ENCODE measurements at regions not wholly inside any gene's neighbourhood (a gene's known extent, or its start where the extent isn't known, plus 50 kb on each side); places are given as distances from the start of the nearest gene placed in this dataset.

DNA sequence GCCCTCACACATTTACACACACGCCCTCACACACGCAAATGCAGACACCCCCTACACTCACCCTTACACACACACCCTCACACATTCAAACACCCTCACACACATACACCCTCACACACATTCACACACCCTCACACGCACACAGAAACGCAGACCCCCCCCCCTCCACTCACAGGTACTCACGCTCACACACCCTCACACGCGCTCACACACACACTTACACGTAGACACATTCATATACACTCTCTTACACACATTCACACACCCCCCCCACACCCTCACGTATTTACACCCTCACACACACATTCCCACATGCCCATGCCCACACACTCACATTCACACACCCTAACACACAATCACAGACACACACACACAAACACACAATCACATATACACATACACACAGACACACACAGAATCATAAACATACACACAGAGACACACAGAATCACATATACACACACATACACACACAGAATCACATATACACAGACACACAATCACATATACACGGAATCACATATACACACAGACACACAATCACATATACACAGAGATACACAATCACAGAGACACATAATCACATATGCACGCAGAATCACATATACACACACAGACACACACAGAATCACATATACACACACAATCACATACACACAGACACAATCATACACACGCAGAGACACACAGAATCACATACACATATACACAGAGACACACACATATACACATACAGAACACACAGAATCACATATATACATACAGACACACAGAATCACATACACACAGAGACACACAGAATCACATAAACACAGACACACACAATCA is 250.1 kb upstream of the RPL38 start:
- TF ChIP-seq POLR2AphosphoS5 (IDR thresholded peaks at IDR 0.05; ENCODE audit: low read depth, low read length) = no peak
- TF ChIP-seq REST (IDR thresholded peaks at IDR 0.05; ENCODE audit: insufficient read depth in 1 of 2, low read depth in 2 of 2, low read length in 2 of 2) = no peak
- no peak for TF ChIP-seq TAF1 (IDR thresholded peaks at IDR 0.05; ENCODE audit: borderline replicate concordance, insufficient read depth, low read length)

All from PFSK-1 (cell line).